Stimulated activated CD4-positive, alpha-beta T cell treated with anti-CD3 and anti-CD28 coated beads, Interleukin-2, amount 100 ng/mL, for 24 hours (primary cell): ENCODE measurements at regions not wholly inside any gene's neighbourhood (a gene's known extent, or its start where the extent isn't known, plus 50 kb on each side); places are given as distances from the start of the nearest gene placed in this dataset.

Source experiments
- DNase-seq, 2 donors: peaks; one replicate each; pipeline ENCODE4 v3.0.0-alpha.2; 2020

DNA sequence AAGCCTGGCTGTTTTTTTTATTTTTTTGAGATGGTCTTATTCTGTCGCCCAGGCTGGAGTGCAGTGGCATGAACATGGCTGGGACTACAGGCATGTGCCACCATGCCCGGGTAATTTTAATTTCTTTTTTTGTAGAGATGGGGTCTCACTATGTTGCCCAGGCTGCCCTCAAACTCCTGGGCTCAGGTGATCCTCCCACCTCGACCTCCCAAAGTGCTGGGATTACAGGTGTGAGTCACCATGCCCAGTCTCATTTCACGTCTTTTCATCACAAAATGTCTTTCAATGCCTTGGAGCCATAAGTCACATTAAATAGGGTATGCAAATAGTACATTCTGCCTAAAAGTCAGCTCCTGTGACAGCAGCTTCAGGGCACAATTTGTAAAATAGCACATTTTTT is 52.8 kb downstream of the SOX2 start:
- DNase-seq = no peak

DNA sequence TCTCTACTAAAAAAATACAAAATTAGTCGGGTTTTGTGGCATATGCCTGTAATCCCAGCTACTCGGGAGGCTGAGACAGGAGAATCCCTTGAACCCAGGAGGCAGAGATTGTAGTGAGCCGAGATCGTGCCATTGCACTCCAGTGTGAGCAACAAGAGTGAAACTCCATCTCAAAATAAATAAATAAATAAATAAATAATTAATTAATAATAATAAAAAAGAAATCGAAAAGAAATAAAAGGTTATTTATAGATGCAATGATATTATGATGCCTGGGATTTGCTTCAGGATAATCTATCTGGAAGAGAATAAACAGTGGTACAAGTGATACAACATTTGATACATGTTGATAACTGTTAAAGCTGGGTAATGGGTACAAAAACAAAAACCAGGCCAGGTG is 58.6 kb downstream of the SOX2 start:
- DNase-seq = no peak

- no peak for DNase-seq
These were observed 59.4 kb downstream of the SOX2 start for GRCh38 chr3:181771120-181771519.

DNA sequence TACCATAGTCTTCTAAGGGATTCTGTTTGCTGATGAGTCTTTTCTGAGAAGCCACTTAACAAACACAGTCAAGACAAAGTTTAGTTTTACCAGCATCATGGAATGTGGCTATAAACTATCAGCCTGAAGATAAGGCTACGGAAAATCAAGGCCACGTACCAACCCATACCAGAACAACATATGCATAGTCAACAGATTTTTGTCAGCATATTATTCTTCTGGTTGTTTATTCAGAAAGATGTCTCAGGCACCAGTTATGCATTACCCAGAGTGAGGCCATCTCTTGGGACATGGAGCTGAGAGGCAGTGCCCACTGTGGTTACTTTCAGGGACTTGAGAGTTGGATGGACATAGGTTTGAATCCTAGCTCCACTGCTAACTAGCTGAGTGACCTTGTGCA is 60.4 kb downstream of the SOX2 start:
- DNase-seq = no peak

DNA sequence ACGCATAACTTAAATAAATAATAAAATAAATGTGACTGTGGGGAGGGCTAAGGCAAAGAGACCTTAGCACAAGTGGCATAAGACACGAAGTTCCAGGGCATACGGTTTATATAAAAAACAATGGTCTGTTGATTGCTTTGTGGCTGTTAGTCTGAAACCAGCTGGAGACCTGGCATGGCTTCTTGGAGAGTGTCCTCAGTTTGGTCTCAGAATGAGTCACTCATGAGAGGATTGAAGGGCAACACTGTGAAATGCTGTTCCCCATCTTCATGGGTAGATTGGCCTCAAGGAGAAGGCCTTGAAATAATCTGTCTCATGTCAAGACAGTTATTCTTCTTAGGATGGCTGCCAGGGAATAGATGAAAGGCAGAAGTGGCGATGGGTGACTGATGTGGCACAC is 62.2 kb downstream of the SOX2 start:
- no peak for DNase-seq

DNA sequence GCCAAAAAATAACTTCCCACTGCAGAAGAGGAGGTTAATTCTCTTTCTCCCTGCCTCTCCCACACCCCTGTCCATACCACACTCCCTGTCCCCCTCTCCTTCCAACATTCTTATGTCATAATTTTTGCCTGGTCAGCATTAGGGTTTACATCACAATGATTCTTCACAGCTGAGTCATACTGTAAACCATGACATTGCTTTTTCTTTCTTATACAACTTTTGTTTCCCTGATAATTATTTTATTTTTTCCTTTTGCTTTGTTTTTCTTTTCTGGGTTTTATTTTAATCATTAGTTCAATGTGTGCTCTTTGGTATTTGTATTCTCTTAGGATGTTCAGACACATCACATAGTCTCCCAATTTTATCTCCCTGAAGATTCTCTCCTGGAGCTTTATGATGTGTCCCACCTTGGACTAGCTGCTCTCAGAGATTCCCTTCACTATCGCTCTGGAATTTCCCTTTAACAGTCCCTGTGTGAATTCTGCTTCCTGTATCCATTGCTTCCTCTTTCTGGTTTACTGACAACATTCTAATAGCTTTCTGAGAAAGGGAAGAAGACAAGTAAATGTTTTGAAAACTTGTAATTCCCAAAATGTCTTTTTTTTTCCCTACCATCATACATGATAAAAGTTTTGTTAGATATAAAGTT is 70.7 kb downstream of the SOX2 start:
- no peak for DNase-seq

DNA sequence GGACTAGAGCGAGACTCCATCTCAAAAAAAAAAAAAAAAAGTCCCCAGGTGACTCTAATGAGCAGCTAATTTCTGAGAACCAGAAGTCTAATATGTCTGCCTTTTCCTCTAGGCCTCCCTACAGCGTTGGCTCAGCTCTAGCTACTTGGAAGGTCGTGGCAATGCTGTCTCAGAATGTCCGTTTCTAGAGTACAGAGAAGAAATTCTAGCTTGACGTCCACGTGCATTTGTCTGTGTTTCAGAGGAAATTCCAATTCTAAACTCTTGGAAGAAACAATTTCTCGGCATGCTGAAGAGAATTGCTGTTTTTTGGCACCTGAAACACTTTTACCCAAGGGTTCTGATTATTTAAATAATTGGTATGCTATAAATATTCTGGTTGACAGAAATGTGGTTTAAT is 78.8 kb downstream of the SOX2 start:
- DNase-seq = no peak

DNA sequence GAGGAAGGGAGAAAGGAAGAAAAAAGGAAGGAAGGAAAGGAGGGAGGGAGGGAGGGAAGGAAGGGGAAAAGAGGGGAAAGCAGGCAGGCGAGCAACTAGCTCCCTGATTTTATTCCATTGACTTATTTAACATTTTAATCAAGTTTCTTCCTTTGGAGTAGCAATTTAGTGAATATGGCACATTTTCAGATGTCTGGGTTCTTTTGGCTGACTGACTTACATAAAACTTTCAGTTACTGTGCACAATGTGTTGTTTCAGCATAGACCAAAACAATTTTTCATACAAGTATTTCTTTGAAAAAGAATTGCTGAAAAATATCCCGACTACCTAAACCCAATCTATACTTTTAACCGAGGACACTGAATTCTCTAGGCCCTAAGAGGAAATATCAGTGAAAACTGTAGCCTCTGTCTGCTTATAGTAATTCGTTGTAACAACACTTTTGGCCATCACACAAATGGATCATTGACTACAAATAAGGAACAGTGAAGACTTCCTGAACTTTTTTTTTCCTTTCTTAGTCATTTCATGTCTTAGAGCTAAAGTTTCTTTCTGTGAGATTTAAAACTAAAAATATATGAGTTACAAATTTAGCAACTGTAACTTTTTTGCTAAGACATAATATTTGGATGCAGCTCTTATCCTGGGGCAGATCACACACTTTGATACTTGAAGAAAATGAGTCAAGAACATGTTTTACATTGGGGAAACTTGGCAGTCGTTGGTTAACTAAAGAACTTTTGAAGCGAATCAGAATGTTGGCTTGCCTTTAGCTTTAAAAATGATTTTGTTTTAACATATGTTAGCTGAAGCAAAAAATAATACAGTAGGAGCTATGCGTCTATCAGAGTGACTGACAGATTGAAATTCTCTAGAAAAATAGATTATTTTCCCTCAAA is 79.6 kb downstream of the SOX2 start:
- DNase-seq = no peak

GRCh38 chr3:181793006-181793405 is 81.3 kb downstream of the SOX2 start:
- DNase-seq = no peak

GRCh38 chr3:181794011-181794790 is 82.5 kb downstream of the SOX2 start:
- DNase-seq = no peak

- no peak for DNase-seq
These were observed 84.9 kb downstream of the SOX2 start for GRCh38 chr3:181796641-181797040.

DNA sequence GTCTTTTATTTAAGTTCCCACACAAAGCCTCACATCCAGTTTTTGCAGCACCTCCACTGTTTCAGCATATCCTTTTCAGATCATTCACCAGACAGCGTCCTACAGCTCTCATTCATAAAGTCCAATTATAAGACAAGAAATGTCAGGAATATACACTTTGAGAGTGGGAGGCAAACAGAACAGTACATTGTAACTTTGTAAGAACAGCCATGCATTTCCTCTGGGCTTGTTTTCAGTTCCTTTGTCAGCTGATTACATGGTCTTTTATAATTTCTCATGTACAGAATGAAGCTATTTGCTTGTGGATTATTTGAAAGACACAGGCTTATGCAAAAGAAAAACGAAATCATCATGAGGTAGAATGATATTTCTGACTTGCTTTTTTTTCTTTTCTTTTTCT is 85.7 kb downstream of the SOX2 start:
- no peak for DNase-seq

DNA sequence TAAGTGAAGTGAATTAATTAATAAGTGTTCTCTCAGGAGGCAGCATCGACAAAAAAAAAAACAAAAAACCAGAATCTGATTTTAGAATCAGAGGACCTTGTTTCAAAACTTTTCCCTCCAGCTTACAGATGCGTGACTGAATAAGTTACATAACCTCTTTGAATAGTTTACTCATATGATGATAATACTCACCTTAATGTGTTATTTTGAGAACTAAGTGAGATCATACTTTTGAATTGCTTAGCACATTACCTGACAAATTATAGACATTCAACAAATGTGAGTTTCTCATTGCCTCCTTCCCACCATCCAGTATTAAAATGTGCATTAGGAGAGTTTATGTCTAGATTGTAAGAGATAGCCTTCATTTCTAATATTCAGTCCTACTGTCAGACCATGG is 94.0 kb downstream of the SOX2 start:
- DNase-seq = no peak

- DNase-seq = no peak
These were observed 96.3 kb downstream of the SOX2 start for GRCh38 chr3:181808053-181808452.

DNA sequence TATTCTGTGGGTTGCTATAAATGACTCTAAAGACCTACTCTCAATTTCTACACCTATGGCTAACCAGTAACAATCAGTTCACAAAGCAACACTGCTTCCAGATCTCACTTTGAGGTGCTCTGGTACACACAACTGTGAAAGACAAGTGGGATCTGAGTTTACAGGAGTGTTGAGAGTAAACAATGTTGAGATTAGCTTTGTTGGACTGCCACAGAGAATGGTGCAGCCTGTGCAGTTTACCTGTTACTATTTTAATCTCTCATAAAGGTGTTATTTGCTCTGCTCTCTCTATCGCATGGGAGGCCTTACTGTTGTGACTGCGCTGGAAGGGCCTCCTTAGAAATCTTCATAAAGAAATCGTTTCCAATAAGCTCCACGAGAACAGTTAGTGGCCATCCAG is 112.0 kb downstream of the SOX2 start:
- no peak for DNase-seq

DNA sequence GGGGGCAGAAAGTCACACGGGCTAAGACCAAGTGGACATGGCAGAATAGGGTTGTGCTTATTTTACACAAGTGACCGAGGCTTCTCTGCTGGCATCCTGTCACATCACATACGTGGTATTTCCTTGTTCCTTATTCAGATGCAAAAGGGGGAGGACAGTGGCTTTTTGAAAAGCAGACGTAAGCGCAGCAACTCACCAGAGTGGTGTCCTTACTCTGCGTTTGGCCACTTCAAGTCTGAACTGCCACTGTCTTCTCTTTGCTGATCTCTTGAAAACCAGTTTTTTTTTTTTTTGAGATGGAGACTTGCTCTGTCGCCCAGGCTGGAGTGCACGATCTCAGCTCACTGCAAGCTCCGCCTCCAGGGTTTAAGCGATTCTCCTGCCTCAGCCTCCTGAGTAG is 113.2 kb downstream of the SOX2 start:
- DNase-seq = no peak

GRCh38 chr3:181839039-181839915 is 127.6 kb downstream of the SOX2 start:
- no peak for DNase-seq

DNA sequence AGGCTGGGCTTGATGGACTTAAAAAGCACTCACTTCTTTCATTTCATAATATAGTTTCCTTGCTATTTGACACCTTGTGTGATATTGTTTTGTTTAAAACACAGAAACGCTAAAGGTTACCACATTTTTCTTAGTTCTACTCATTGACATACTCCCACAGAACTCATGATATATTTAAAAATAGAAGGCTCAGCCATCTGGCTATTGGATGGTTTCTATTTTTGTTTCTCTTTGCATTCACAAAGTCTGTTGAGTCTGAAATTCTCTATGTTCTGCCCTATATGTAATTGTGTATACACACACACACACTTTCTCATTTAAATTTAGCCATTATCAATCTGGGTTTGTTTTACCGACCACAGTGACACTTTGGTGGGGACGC is 128.2 kb downstream of the SOX2 start:
- no peak for DNase-seq

DNA sequence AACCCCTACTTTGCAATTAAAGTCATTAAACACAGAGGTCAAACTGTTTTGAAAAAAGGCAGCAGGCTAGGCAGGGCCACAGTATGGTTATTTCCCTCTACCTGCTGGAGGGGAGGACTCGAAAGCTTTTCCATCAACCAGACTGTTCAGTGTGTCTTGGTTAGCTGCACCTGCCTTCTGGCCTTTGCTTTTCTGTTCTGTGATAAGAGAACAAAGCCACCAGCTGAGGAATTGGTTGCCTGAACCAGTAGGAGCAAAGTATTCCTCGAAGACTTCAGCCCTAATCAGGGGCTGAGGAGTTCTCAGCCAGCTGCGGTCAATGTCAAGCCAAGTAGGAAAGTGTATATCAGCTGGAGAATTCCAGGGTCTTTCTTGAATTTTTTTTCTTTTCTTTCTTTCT is 132.5 kb downstream of the SOX2 start:
- no peak for DNase-seq

DNA sequence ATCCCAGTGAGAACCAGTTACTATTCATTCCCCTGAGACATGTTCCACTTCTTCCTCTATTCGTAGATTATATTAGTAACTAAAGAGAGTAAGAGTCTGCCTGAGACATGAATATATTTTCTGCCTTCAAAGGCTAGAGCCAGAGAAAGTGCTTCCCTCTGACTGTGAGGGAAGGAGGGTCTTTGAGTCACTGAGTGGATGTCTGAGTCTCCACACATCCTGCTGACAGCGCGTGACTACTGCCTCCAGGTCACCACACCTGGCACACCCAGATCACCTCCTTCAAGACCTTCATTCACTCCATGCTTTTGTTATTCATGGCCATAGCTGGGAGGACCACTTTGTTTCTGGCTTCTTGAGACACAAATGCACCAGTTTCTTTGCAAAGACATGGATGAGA is 135.6 kb downstream of the SOX2 start:
- no peak for DNase-seq

GRCh38 chr3:181851063-181851462 is 139.3 kb downstream of the SOX2 start:
- DNase-seq = no peak

- no peak for DNase-seq
These were observed 144.1 kb downstream of the SOX2 start for GRCh38 chr3:181855825-181856224.

DNA sequence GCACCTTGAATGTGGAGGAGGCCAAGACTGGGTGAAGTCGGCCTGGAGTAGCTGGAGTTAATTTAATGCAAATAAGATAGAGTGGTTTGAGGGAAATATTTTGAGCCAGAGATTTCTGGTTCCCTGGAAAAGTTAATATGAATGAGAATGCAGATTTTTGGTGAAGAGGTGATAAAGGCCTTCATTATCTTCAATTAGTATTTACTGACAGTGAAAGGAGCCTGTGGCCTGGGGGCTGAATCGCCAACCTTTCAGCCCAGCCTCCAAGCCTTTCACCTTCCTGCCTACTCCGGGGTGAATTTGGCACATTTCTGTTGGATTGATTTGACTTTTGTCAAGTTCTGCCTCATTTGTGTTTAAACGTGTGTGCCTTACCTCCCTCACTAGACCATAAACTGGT is 147.8 kb downstream of the SOX2 start:
- no peak for DNase-seq
